ENCODE measurements at regions not wholly inside any gene's neighbourhood (a gene's known extent, or its start where the extent isn't known, plus 50 kb on each side); places are given as distances from the start of the nearest gene placed in this dataset.

GRCh38 chrX:17214962-17215361 is 160.0 kb upstream of the NHS start:
- no peak overlapping the region for H3K9ac ChIP-seq (ENCODE audit: insufficient read depth in 1 of 2, low read depth in 2 of 2, low read length in 2 of 2)
- no peaks in the 10 kb centered on the region for H3K9me1 ChIP-seq (ENCODE audit: control insufficient read depth, insufficient read depth, low read length)
- no peak overlapping the region for H3K4me3 ChIP-seq
- BruUV-seq (replicated peaks) = no TSS peak
- intact Hi-C loops (cut with micrococcal nuclease) (no loop called here), in situ Hi-C loops (cut with MboI) (no loop called here)
- ChIA-PET POLR2A (no interaction called here), CTCF (ENCODE audit: low intra/inter-chr PET ratio) (no interaction called here)
- no peaks in the 10 kb centered on the region for H3K4me1 ChIP-seq (replicated peaks in 1 of 2; ENCODE audit: control insufficient read depth in 2 of 2, insufficient read depth in 2 of 2, low read length in 2 of 2)
- H4K20me1 ChIP-seq (replicated peaks; ENCODE audit: control insufficient read depth, insufficient read depth, low read length) = no peaks in the 10 kb centered on the region
- TF ChIP-seq ZNF280A (IDR thresholded peaks at IDR 0.05; ENCODE audit: low read depth, partially characterized antibody) (no peak), PHF21A (IDR thresholded peaks at IDR 0.05; ENCODE audit: borderline replicate concordance, low read depth) (no peak), ZNF445 (CRISPR knock-in tag; IDR thresholded peaks at IDR 0.05; ENCODE audit: low read depth) (no peak), ZNF780A (CRISPR knock-in tag; IDR thresholded peaks at IDR 0.05) (no peak), ATF3 (IDR thresholded peaks at IDR 0.05) (peak; percentile 51; the same call in 1 of the 2 replicates), ATF3 (CRISPR knock-in tag; conservative IDR thresholded peaks at IDR 0.05) (no peak), PRMT5 (CRISPR knock-in tag; IDR thresholded peaks at IDR 0.05) (no peak), CEBPB (tag; IDR thresholded peaks at IDR 0.05) (0 out of 2 replicates have a peak, but pooled peaks have one; percentile 18), CEBPG (CRISPR knock-in tag; IDR thresholded peaks at IDR 0.05) (no peak), CEBPG (tag; conservative IDR thresholded peaks at IDR 0.05 in 1 of 2, IDR thresholded peaks at IDR 0.05 in 1 of 2) (peak in 1 of 2 experiments; percentile 68; a peak in 2 of 4 replicates), ZNF174 (CRISPR knock-in tag; IDR thresholded peaks at IDR 0.05) (no peak), KDM1A (IDR thresholded peaks at IDR 0.05) (no peak)
- H3K79me2 ChIP-seq (ENCODE audit: control insufficient read depth, insufficient read depth, low read length) = no peaks in the 10 kb centered on the region
- no peaks in the 10 kb centered on the region for H3K27me3 ChIP-seq (ENCODE audit: control insufficient read depth in 2 of 2, insufficient read depth in 2 of 2, low read length in 2 of 2)
- no peak for ATAC-seq
- H3K9me3 ChIP-seq (replicated peaks; ENCODE audit: control insufficient read depth, insufficient read depth, low read depth, low read length) = no peaks in the 10 kb centered on the region
- no peak overlapping the region for H3K27ac ChIP-seq (ENCODE audit: extremely low read depth, low read depth, low read length)
- WGBS (ENCODE audit: insufficient coverage, low coverage, missing lambda C conversion rate) = 3% methylated on average over 4 of the region's 4 CpGs
- no peak overlapping the region for H2AFZ ChIP-seq (ENCODE audit: low read depth, low read length)
- no peak overlapping the region for H3K4me2 ChIP-seq (ENCODE audit: insufficient read depth, low read length)
- DNase-seq (ENCODE audit: extremely low read depth in 1 of 4, low spot score in 3 of 4) = no peak
- no peak for FAIRE-seq
- H3K36me3 ChIP-seq (ENCODE audit: control insufficient read depth, insufficient read depth, low read length) = no peaks in the 10 kb centered on the region
